ENCODE measurements at regions not wholly inside any gene's neighbourhood (a gene's known extent, or its start where the extent isn't known, plus 50 kb on each side); places are given as distances from the start of the nearest gene placed in this dataset.

GRCh38 chr4:175970072-175970471 is 95.6 kb upstream of the WDR17 start:
- Histone ChIP-seq H3K27me3 (no peaks in the 10 kb centered on the region), H3K9me3 (peaks cover 0 to 8% (median 0%) of the 10 kb centered on the region in 4 donors), H3K27ac (peak overlapping the region; percentile 2 to 46 (median 34)), H3K36me3 (no peaks in the 10 kb centered on the region), H3K4me1 (no peaks in the 10 kb centered on the region), H3K4me3 (no peak overlapping the region)
- DNase-seq = no peak
- intact Hi-C loops (cut with DNase I) = no loop called here
- TF ChIP-seq, protein P1, sequence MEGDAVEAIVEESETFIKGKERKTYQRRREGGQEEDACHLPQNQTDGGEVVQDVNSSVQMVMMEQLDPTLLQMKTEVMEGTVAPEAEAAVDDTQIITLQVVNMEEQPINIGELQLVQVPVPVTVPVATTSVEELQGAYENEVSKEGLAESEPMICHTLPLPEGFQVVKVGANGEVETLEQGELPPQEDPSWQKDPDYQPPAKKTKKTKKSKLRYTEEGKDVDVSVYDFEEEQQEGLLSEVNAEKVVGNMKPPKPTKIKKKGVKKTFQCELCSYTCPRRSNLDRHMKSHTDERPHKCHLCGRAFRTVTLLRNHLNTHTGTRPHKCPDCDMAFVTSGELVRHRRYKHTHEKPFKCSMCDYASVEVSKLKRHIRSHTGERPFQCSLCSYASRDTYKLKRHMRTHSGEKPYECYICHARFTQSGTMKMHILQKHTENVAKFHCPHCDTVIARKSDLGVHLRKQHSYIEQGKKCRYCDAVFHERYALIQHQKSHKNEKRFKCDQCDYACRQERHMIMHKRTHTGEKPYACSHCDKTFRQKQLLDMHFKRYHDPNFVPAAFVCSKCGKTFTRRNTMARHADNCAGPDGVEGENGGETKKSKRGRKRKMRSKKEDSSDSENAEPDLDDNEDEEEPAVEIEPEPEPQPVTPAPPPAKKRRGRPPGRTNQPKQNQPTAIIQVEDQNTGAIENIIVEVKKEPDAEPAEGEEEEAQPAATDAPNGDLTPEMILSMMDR (IDR thresholded peaks at IDR 0.05) = no peak
- no peak for TF ChIP-seq POLR2A (IDR thresholded peaks at IDR 0.05)
- peak; percentile 53 to 86 (median 66) for ATAC-seq
- 17% methylated on average over 3 of the region's 3 CpGs for WGBS (ENCODE audit: insufficient coverage, low coverage, low lambda C conversion rate, missing lambda C conversion rate)

- H3K4me1 ChIP-seq = no peaks in the 10 kb centered on the region
- no peaks in the 10 kb centered on the region for H3K27me3 ChIP-seq
- peak overlapping the region; percentile 2 to 46 (median 34) for H3K27ac ChIP-seq
- TF ChIP-seq POLR2A (IDR thresholded peaks at IDR 0.05) = no peak
- no peak overlapping the region for H3K4me3 ChIP-seq
- no peaks in the 10 kb centered on the region for H3K36me3 ChIP-seq
- intact Hi-C loops (cut with DNase I) = no loop called here
- H3K9me3 ChIP-seq = peaks cover 0 to 8% (median 0%) of the 10 kb centered on the region in 4 donors
- DNase-seq (no peak), ATAC-seq (peak in 3 of 4 donors; percentile 33 to 60 (median 57))
- 44% methylated on average over 8 of the region's 8 CpGs for WGBS (ENCODE audit: insufficient coverage, low coverage, low lambda C conversion rate, missing lambda C conversion rate)
Observed at GRCh38 chr4:175970724-175971123, 94.9 kb upstream of the WDR17 start.

DNA sequence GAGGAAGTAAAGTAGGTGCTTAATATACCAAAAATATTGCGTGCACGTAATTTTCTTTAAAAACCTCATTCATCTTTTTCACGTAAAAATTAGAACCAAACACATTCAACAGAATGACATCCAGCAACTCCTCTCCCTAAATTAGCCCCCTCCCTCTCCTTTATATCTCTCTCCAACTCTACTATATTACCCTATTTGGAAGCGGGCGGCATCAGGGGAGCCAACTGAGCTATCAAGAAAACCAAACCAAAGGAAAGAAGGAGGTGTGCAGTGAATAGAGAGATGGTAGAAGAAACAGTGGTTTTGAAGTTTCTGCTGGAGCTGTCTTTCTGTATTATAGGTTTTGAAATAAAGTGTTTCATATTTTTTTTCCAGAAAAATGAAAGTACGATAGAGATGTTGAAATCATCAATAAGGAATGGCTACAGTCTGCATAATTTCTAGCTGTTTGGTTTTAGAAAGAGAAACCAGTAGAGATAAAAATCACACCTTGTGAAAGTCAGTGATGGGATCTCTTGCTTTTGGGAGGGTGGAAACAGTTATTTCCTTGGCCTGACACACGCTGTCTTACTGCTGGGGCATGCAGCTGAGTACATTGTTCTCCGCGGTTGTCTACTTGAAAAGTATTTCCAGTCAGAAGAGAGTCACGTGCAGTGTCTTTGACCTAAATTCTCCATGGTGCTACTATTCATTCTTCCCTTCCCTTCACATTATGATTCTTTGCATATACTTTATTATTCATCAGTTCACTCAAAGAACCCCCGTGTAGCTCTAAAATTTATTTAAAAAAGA is 94.1 kb upstream of the WDR17 start:
- Histone ChIP-seq H3K27me3 (no peaks in the 10 kb centered on the region), H3K9me3 (peaks cover 0 to 8% (median 0%) of the 10 kb centered on the region in 4 donors), H3K27ac (peak overlapping the region in 2 of 3 donors; percentile 20 to 32), H3K36me3 (no peaks in the 10 kb centered on the region), H3K4me1 (no peaks in the 10 kb centered on the region), H3K4me3 (no peak overlapping the region)
- intact Hi-C loops (cut with DNase I) = no loop called here
- TF ChIP-seq POLR2A (IDR thresholded peaks at IDR 0.05) = no peak
- TF ChIP-seq, protein P1 (IDR thresholded peaks at IDR 0.05) = no peak
- ATAC-seq (peak in 2 of 4 donors; percentile 45 to 51), DNase-seq (no peak)
- 41% methylated on average over 11 of the region's 11 CpGs for WGBS (ENCODE audit: insufficient coverage, low coverage, low lambda C conversion rate, missing lambda C conversion rate)

- no peak overlapping the region for H3K4me3 ChIP-seq
- no peaks in the 10 kb centered on the region for H3K4me1 ChIP-seq
- H3K27ac ChIP-seq = no peak overlapping the region
- intact Hi-C loops (cut with DNase I) = no loop called here
- no peaks in the 10 kb centered on the region for H3K9me3 ChIP-seq
- ATAC-seq (no peak), DNase-seq (no peak)
- H3K27me3 ChIP-seq = no peaks in the 10 kb centered on the region
- H3K36me3 ChIP-seq = no peaks in the 10 kb centered on the region
- TF ChIP-seq POLR2A (IDR thresholded peaks at IDR 0.05) = no peak
- TF ChIP-seq, protein P1 (IDR thresholded peaks at IDR 0.05) = no peak
- WGBS (ENCODE audit: insufficient coverage, low coverage, low lambda C conversion rate, missing lambda C conversion rate) = 67% methylated on average over 7 of the region's 7 CpGs
Observed at GRCh38 chr4:175973027-175973923, 92.4 kb upstream of the WDR17 start.
